SK-N-SH treated with all-trans-retinoic acid at 6 μM for 48 hours (cell line): ENCODE measurements at regions not wholly inside any gene's neighbourhood (a gene's known extent, or its start where the extent isn't known, plus 50 kb on each side); places are given as distances from the start of the nearest gene placed in this dataset.

Experiments used
- PPARA ChIP-seq: fragments of 250-450 bp; sonication (Bioruptor Pico); IDR thresholded peaks from 2 replicates; pipeline ENCODE4 v1.5.0; 2020; ENCODE audit warnings: mild to moderate bottlenecking, borderline replicate concordance
- ZFP30 ChIP-seq: fragments of 450-650 bp; formaldehyde crosslinking; IDR thresholded peaks from 2 replicates; pipeline ENCODE4 v1.5.0; 2022; ENCODE audit warnings: mild to moderate bottlenecking, moderate library complexity
- ZNF565 ChIP-seq: fragments of 450-650 bp; formaldehyde crosslinking; conservative IDR thresholded peaks from 2 replicates; pipeline ENCODE4 v1.5.0; 2020; ENCODE audit warnings: low read depth, mild to moderate bottlenecking, moderate library complexity

DNA sequence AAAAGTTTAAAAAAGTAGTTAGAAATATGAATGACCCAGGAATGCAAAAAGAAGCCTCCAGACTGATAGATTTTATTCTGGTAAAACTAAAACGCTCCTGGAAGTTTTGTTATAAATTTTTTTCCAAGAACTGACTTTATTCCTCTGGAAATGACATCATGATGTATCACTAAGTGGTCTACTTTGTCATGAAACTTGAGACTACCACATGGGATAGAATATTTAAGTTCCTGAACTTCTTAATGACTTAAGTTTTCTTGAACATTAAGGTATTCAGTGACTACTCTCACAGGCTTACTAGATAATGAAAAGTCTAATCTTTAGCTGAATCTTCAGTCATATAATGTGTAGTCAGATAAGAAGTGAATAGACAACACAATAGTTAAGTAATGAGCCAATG lies 842.2 kb downstream of the USP25 start:
- TF ChIP-seq PPARA (CRISPR knock-in tag) (no peak), ZFP30 (no peak), ZNF565 (CRISPR knock-in tag) (no peak)
